Neural cell (in vitro differentiated cells): ENCODE measurements at regions not wholly inside any gene's neighbourhood (a gene's known extent, or its start where the extent isn't known, plus 50 kb on each side); places are given as distances from the start of the nearest gene placed in this dataset.

Experiments
- H2AFZ ChIP-seq: fragments of 200-600, 300-800 bp; sonication (generic), shearing (Covaris generic); 2 replicates; pipeline ENCODE4 v1.6.0; 2014; ENCODE audit warnings: low read depth, mild to moderate bottlenecking, antibody characterized with exemption, low read length, moderate library complexity
- H3F3A ChIP-seq: fragments of 200-600 bp; shearing (Covaris generic); 2 replicates; pipeline ENCODE4 v1.6.1; 2016; ENCODE audit warnings: mild to moderate bottlenecking, moderate library complexity, mixed read lengths, antibody characterized with exemption, low read length; ENCODE audit not compliant: insufficient read depth, poor library complexity, severe bottlenecking
- H3K27ac ChIP-seq: fragments of 200-600, 300-800 bp; sonication (generic), shearing (Covaris generic); 2 replicates; pipeline ENCODE4 v1.5.1; 2014; ENCODE audit warnings: mild to moderate bottlenecking, low read length, moderate library complexity
- H3K27me3 ChIP-seq: fragments of 300-800, 200-600 bp; sonication (generic), shearing (Covaris generic); 2 replicates; pipeline ENCODE4 v1.6.0; 2014; ENCODE audit warnings: mild to moderate bottlenecking, low read depth, low read length, moderate library complexity; ENCODE audit not compliant: insufficient read depth
- H3K36me3 ChIP-seq: fragments of 300-800, 200-600 bp; sonication (generic), shearing (Covaris generic); 2 replicates; pipeline ENCODE4 v1.5.1; 2014; ENCODE audit warnings: mild to moderate bottlenecking, antibody characterized with exemption, low read length, moderate library complexity; ENCODE audit not compliant: insufficient read depth
- H3K4me2 ChIP-seq: fragments of 300-800, 200-600 bp; sonication (generic), shearing (Covaris generic); 2 replicates; pipeline ENCODE4 v1.6.0; 2014; ENCODE audit warnings: mild to moderate bottlenecking, low read length
- H3K4me3 ChIP-seq: fragments of 300-800, 200-600 bp; sonication (generic), shearing (Covaris generic); 2 replicates; pipeline ENCODE4 v1.5.1; 2014; ENCODE audit warnings: mild to moderate bottlenecking, low read length, moderate library complexity
- H3K79me2 ChIP-seq: fragments of 200-600 bp; shearing (Covaris generic); replicated peaks from 2 replicates; pipeline ENCODE4 v1.6.0; 2014; ENCODE audit warnings: mild to moderate bottlenecking, low read length, moderate library complexity; ENCODE audit not compliant: insufficient read depth
- H3K9ac ChIP-seq: fragments of 300-800, 200-600 bp; sonication (generic), shearing (Covaris generic); 2 replicates; pipeline ENCODE4 v1.6.1; 2016; ENCODE audit warnings: mild to moderate bottlenecking, low read length, mixed read lengths
- H3K9me2 ChIP-seq: fragments of 200-600 bp; shearing (Covaris generic); 2 replicates; pipeline ENCODE4 v1.6.1; 2016; ENCODE audit warnings: mild to moderate bottlenecking, low read length, mixed read lengths; ENCODE audit not compliant: insufficient read depth
- H3K9me3 ChIP-seq: fragments of 200-600, 300-800 bp; sonication (generic), shearing (Covaris generic); 2 replicates; pipeline ENCODE4 v1.6.1; 2016; ENCODE audit warnings: mild to moderate bottlenecking, mixed run types, low read length, moderate library complexity, mixed read lengths
- H4K20me1 ChIP-seq: fragments of 200-600 bp; shearing (Covaris generic); 2 replicates; pipeline ENCODE4 v1.6.1; 2016; ENCODE audit warnings: mild to moderate bottlenecking, mixed run types; ENCODE audit not compliant: insufficient read depth
- EZH2 ChIP-seq: fragments of 200-600, 300-800 bp; shearing (Covaris generic), sonication (generic); IDR thresholded peaks from 2 replicates; pipeline ENCODE4 v1.6.1; 2014; ENCODE audit warnings: antibody characterized with exemption, low read length, borderline replicate concordance, mild to moderate bottlenecking; ENCODE audit not compliant: insufficient read depth, poor library complexity, severe bottlenecking
- MXI1 ChIP-seq: fragments of 450-650 bp; conservative IDR thresholded peaks from 2 replicates; pipeline ENCODE4 v1.6.1; 2014; ENCODE audit warnings: antibody characterized with exemption, mild to moderate bottlenecking; ENCODE audit not compliant: poor library complexity, severe bottlenecking
- POLR2AphosphoS5 ChIP-seq: IDR thresholded peaks from 2 replicates; pipeline ENCODE4 v1.6.1; 2012
- SMC3 ChIP-seq: fragments of 450-650 bp; conservative IDR thresholded peaks from 2 replicates; pipeline ENCODE4 v1.6.1; 2014; ENCODE audit warnings: antibody characterized with exemption, mild to moderate bottlenecking, moderate library complexity; ENCODE audit not compliant: poor library complexity
- TF ChIP-seq, protein P1 (sequence below): IDR thresholded peaks from 2 replicates; pipeline ENCODE4 v1.6.1; 2012; ENCODE audit warnings: borderline replicate concordance

- no peaks in the 10 kb centered on the region for H4K20me1 ChIP-seq
- no peak overlapping the region for H2AFZ ChIP-seq
- H3K4me2 ChIP-seq = no peak overlapping the region
- H3F3A ChIP-seq = no peaks in the 10 kb centered on the region
- TF ChIP-seq EZH2 = no peak
- no peak overlapping the region for H3K9ac ChIP-seq
- no peak overlapping the region for H3K27ac ChIP-seq
- H3K4me3 ChIP-seq = no peak overlapping the region
- H3K79me2 ChIP-seq = peaks cover 5% of the 10 kb centered on the region
- no peaks in the 10 kb centered on the region for H3K9me3 ChIP-seq
- H3K27me3 ChIP-seq = no peaks in the 10 kb centered on the region
- H3K9me2 ChIP-seq = no peaks in the 10 kb centered on the region
- no peaks in the 10 kb centered on the region for H3K36me3 ChIP-seq
Observed at GRCh38 chr6:21915707-21916260, 322.2 kb downstream of the SOX4 start.

GRCh38 chr6:21918041-21918440 is 324.5 kb downstream of the SOX4 start:
- Histone ChIP-seq H3K9me3 (no peaks in the 10 kb centered on the region), H3K27me3 (no peaks in the 10 kb centered on the region), H3K79me2 (peaks cover 5% of the 10 kb centered on the region), H3K27ac (no peak overlapping the region), H3K4me2 (no peak overlapping the region), H3K9ac (no peak overlapping the region), H4K20me1 (no peaks in the 10 kb centered on the region), H3K4me3 (no peak overlapping the region), H3K36me3 (no peaks in the 10 kb centered on the region), H2AFZ (no peak overlapping the region), H3K9me2 (no peaks in the 10 kb centered on the region), H3F3A (no peaks in the 10 kb centered on the region)
- TF ChIP-seq, protein P1, sequence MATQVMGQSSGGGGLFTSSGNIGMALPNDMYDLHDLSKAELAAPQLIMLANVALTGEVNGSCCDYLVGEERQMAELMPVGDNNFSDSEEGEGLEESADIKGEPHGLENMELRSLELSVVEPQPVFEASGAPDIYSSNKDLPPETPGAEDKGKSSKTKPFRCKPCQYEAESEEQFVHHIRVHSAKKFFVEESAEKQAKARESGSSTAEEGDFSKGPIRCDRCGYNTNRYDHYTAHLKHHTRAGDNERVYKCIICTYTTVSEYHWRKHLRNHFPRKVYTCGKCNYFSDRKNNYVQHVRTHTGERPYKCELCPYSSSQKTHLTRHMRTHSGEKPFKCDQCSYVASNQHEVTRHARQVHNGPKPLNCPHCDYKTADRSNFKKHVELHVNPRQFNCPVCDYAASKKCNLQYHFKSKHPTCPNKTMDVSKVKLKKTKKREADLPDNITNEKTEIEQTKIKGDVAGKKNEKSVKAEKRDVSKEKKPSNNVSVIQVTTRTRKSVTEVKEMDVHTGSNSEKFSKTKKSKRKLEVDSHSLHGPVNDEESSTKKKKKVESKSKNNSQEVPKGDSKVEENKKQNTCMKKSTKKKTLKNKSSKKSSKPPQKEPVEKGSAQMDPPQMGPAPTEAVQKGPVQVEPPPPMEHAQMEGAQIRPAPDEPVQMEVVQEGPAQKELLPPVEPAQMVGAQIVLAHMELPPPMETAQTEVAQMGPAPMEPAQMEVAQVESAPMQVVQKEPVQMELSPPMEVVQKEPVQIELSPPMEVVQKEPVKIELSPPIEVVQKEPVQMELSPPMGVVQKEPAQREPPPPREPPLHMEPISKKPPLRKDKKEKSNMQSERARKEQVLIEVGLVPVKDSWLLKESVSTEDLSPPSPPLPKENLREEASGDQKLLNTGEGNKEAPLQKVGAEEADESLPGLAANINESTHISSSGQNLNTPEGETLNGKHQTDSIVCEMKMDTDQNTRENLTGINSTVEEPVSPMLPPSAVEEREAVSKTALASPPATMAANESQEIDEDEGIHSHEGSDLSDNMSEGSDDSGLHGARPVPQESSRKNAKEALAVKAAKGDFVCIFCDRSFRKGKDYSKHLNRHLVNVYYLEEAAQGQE = no peak
- no peak for TF ChIP-seq EZH2
- no peak for TF ChIP-seq POLR2AphosphoS5

GRCh38 chr6:21918666-21919065 is 325.1 kb downstream of the SOX4 start:
- Histone ChIP-seq H3K9ac (no peak overlapping the region), H3F3A (no peaks in the 10 kb centered on the region), H3K27ac (no peak overlapping the region), H4K20me1 (no peaks in the 10 kb centered on the region), H3K9me2 (no peaks in the 10 kb centered on the region), H2AFZ (no peak overlapping the region), H3K79me2 (peaks cover 8% of the 10 kb centered on the region), H3K27me3 (no peaks in the 10 kb centered on the region), H3K4me3 (no peak overlapping the region), H3K36me3 (no peaks in the 10 kb centered on the region), H3K9me3 (no peaks in the 10 kb centered on the region), H3K4me2 (no peak overlapping the region)
- TF ChIP-seq, protein P1 = no peak
- TF ChIP-seq SMC3 (no peak), EZH2 (no peak), MXI1 (no peak)
